Psoas muscle (tissue), 7 donors: ENCODE measurements at regions not wholly inside any gene's neighbourhood (a gene's known extent, or its start where the extent isn't known, plus 50 kb on each side); places are given as distances from the start of the nearest gene placed in this dataset.
"Not testable (repeated sequence)": the region's sequence is repeated elsewhere in the genome, so short reads cannot be mapped to it uniquely, and the experiment has no call there.

Experiments used
- ATAC-seq, 4 donors: fragments of 200-7000 bp; cut with Tn5 transposase; one replicate each; pipeline ENCODE4 v1.9.1; 2020; ENCODE audit warnings: moderate library complexity in 3 of 4, mild to moderate bottlenecking in 2 of 4
- DNase-seq, 2 donors: peaks; one replicate each; pipeline ENCODE4 v3.0.0-alpha.2; 2020
- H3K27ac ChIP-seq: fragments of 200-600 bp; one replicate; pipeline ENCODE4 v1.8.0; 2022
- H3K27me3 ChIP-seq, 3 donors: fragments of 200-600 bp in 1 of 3; one replicate each; pipeline versions ENCODE4 v1.6.1 to v1.8.0; 2013 to 2022; ENCODE audit warnings: low read length in 2 of 3, mild to moderate bottlenecking in 2 of 3, moderate library complexity in 1 of 3; ENCODE audit not compliant: insufficient read depth in 3 of 3
- H3K36me3 ChIP-seq, 2 donors: fragments of 200-600 bp in 1 of 2; one replicate each; pipeline versions ENCODE4 v1.6.1 to v1.8.0; 2013 to 2022; ENCODE audit warnings: low read depth in 1 of 2, mild to moderate bottlenecking in 1 of 2, moderate library complexity in 1 of 2; ENCODE audit not compliant: insufficient read depth in 1 of 2
- H3K4me1 ChIP-seq: fragments of 200-600 bp; one replicate; pipeline ENCODE4 v1.8.0; 2022
- H3K4me3 ChIP-seq: fragments of 200-600 bp; one replicate; pipeline ENCODE4 v1.8.0; 2022; ENCODE audit warnings: mild to moderate bottlenecking
- H3K9me3 ChIP-seq: fragments of 200-600 bp; one replicate; pipeline ENCODE4 v1.8.0; 2022
- CTCF ChIP-seq: fragments of 200-600 bp; IDR thresholded peaks from one replicate; pipeline ENCODE4 v1.8.0; 2022; ENCODE audit warnings: antibody characterized with exemption
- whole genome bisulfite sequencing, 3 donors: extraction: QIAGEN DNeasy Blood & Tissue Kit; methylation state at CpG; one replicate each; pipeline versions ENCODE4 v1.1.6 to v1.1.7; 2013; 5-methylcytosine and 5-hydroxymethylcytosine counted together
- intact Hi-C, 2 donors: fragments of 100-400 bp; cut with DNase I; formaldehyde crosslinking; loops; one replicate each; pipeline versions ENCODE4 v1.11.0 to v1.14.2; 2022
- donor health status: healthy with polysubstance abuse.
- donor health status: DM: no; HTN: no; CAD: no; lungs with moderate emphysema.
- donor health status: Bipolar disorder and iron deficiency.
- donor health status: healthy.
- donor health status: DM: yes; HTN: yes; CAD: no.
- donor health status: DM: no; HTN: no; CAD: no.
- donor health status: DM: yes; HTN: yes; CAD: no.

- Histone ChIP-seq H3K4me1 (no peaks in the 10 kb centered on the region), H3K36me3 (no peaks in the 10 kb centered on the region), H3K9me3 (no peaks in the 10 kb centered on the region), H3K4me3 (no peak overlapping the region), H3K27me3 (no peaks in the 10 kb centered on the region), H3K27ac (no peak overlapping the region)
- no peak for TF ChIP-seq CTCF
- intact Hi-C loops: no loop called here
- no peak for DNase-seq
- ATAC-seq: no peak
These were observed 148.5 kb upstream of the OR4E1 start for GRCh38 chr14:21822109-21822508.

GRCh38 chr14:21820631-21821030, 147.0 kb upstream of the OR4E1 start:
- intact Hi-C loops: loop anchor here in 1 of 2 donors (1.0 kb wide), 1 partner anchor 8 kb away; no protein-coding TSS in a partner anchor
- H3K36me3 ChIP-seq: no peaks in the 10 kb centered on the region
- DNase-seq (no peak), ATAC-seq (no peak)
- H3K27me3 ChIP-seq: no peaks in the 10 kb centered on the region
- H3K9me3 ChIP-seq: peaks cover under 1% of the 10 kb centered on the region
- 0 to 1% (median 0%) methylated on average over 1 of the region's 1 CpG for WGBS, 3 donors
- no peak for TF ChIP-seq CTCF
- no peak overlapping the region for H3K4me3 ChIP-seq
- H3K27ac ChIP-seq: no peak overlapping the region
- no peaks in the 10 kb centered on the region for H3K4me1 ChIP-seq

- not testable (repeated sequence) for DNase-seq, H3K36me3 ChIP-seq, H3K27ac ChIP-seq, H3K27me3 ChIP-seq, H3K4me1 ChIP-seq, H3K4me3 ChIP-seq, ATAC-seq, H3K9me3 ChIP-seq
- WGBS, 3 donors: 0 to 20% (median 12%) methylated on average over 1 of the region's 1 CpG
- intact Hi-C loops: loop anchor here in 1 of 2 donors (1.0 kb wide), 1 partner anchor 8 kb away; no protein-coding TSS in a partner anchor
These were observed 146.3 kb upstream of the OR4E1 start for GRCh38 chr14:21819891-21820290.

- H3K36me3 ChIP-seq, H3K27me3 ChIP-seq, H3K4me1 ChIP-seq, H3K9me3 ChIP-seq, DNase-seq, H3K4me3 ChIP-seq, ATAC-seq, H3K27ac ChIP-seq, intact Hi-C loops: not testable (repeated sequence)
- WGBS, 3 donors: 83 to 89% (median 87%) methylated on average over 3 of the region's 3 CpGs
These were observed 143.4 kb upstream of the OR4E1 start for GRCh38 chr14:21817010-21817409.

- intact Hi-C loops: no loop called here
- 76 to 89% (median 79%) methylated on average over 13 of the region's 13 CpGs for WGBS, 3 donors
- no peaks in the 10 kb centered on the region for H3K36me3 ChIP-seq
- H3K4me1 ChIP-seq: no peaks in the 10 kb centered on the region
- no peaks in the 10 kb centered on the region for H3K9me3 ChIP-seq
- no peaks in the 10 kb centered on the region for H3K27me3 ChIP-seq
- no peak for TF ChIP-seq CTCF
- no peak overlapping the region for H3K4me3 ChIP-seq
- no peak for DNase-seq
- ATAC-seq: no peak
- H3K27ac ChIP-seq: no peak overlapping the region
These were observed 134.4 kb upstream of the OR4E1 start for GRCh38 chr14:21807975-21808374.

GRCh38 chr14:21804981-21805380, 131.4 kb upstream of the OR4E1 start:
- DNase-seq (no peak), ATAC-seq (no peak)
- Histone ChIP-seq H3K27me3 (no peaks in the 10 kb centered on the region), H3K4me1 (no peaks in the 10 kb centered on the region), H3K27ac (no peak overlapping the region), H3K4me3 (no peak overlapping the region), H3K36me3 (no peaks in the 10 kb centered on the region), H3K9me3 (no peaks in the 10 kb centered on the region)
- WGBS, 3 donors: 80 to 82% (median 81%) methylated on average over 2 of the region's 2 CpGs
- intact Hi-C loops: no loop called here
- no peak for TF ChIP-seq CTCF
